ENCODE measurements at regions not wholly inside any gene's neighbourhood (a gene's known extent, or its start where the extent isn't known, plus 50 kb on each side); places are given as distances from the start of the nearest gene placed in this dataset.
"Not testable (repeated sequence)": the region's sequence is repeated elsewhere in the genome, so short reads cannot be mapped to it uniquely, and the experiment has no call there.

DNA sequence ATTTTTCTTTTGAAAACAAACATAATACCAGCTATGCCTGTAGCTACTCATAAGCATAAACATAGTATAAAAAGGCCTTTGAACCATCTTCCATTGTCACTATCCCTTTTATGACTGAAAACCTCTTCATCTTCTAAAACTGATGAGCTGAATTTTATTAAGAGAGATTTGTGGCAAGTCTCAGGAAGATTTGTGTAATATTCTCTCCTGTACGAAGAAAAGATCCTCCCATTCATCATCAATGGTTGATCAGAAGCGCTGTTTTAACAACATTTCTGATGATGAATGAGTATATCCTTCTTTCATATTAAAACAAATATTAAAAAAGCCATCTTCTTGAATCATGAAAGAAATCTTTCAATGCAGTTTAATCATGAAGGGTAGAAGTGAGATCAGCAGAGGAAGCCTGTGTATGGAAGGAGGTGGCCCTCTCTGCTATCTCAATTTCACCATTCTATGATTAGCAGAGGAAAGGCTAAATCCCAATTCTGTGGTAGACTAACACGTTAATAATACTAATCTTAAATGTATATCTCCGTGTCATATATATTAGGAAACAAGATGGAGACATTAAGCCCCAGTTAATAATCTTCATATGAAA is 430.2 kb downstream of the FRK start:
- no peak for DNase-seq (ENCODE audit: low read depth)

- DNase-seq (ENCODE audit: low read depth), result no peak
Observed at GRCh38 chr6:115629415-115629814, 431.3 kb downstream of the FRK start.

DNA sequence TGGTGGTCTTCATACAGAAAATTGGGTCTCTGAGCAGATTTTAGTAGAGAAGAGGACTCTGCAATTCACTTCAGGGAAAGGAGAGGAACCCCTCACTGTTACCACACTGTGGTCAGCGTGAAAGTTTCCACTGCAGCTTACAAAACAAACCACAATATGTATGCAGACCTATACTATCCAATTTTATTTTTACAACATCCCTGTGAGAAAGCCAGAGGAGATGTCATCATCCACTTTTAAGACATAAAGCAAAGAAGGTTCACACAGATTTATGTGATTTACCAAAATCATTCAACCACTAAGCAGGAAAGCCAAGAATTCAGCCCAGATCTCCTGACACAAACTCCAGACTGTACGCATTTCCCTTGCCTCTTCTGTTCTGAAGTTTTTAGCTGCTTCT is 442.4 kb downstream of the FRK start:
- no peak for DNase-seq (ENCODE audit: low read depth)

DNA sequence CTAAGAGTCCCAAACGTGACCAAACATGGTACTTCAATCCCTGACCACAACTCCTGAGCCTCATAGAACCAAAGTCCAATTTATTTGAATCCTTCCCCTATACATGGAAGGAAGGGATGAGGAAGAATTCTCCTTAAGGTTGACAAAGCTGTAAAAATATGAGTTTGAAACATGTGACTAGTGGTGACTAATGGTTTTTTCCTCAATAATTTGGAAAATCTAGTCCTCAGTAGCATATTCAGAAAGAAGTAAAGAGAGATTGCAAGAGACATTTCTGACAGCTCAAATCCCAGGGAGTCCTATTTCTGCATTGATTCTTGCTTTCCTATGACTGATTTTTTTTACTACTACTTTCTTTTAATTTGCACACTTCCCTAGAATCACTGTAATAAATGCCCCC is 443.7 kb downstream of the FRK start:
- no peak for DNase-seq (ENCODE audit: low read depth)

GRCh38 chr6:115613488-115613887 is 447.2 kb downstream of the FRK start:
- no peak for DNase-seq (ENCODE audit: low read depth)

- no peak for DNase-seq (ENCODE audit: low read depth)
Observed at GRCh38 chr6:115612796-115613479, 447.8 kb downstream of the FRK start.

DNA sequence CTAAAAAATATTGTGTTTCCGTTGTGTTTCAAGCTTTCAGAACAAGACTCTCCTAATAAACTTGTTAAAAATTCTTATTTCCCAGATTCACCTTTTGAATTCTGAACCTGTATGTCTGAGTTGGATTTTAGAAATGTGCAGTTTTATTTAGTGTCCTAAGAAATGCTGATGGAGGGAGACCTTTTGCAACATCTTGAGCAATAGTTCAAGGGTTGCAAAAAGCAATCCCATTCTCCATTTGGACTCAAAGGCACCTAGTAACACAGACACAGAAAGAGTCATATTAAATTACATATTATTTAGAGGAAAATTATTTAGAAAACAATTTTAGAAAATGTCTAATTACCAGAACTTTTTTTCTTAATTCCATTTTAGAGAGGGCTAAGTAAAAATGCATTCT is 448.5 kb downstream of the FRK start:
- no peak for DNase-seq (ENCODE audit: low read depth)

DNA sequence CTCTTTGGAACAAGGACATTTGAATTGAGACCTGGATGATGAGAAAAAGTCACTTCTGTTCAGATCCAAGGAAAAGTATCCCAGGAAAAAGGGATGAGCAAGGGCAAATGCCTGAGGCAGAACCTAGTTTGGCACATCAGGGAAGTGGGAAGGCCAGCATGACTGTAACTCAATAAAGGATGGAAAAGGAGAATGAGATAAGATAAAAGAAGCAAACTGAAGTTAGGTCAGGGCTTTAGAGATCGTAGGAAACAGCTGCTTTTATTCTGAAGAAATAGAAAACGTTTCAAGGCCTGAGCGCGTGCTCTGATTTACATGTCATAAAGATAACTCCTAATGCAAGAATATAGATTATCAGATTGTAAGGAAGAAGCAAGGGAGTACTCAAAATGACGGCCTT is 450.0 kb downstream of the FRK start:
- no peak for DNase-seq (ENCODE audit: low read depth)

- no peak for DNase-seq (ENCODE audit: low read depth)
Observed at GRCh38 chr6:115609111-115609510, 451.6 kb downstream of the FRK start.

DNA sequence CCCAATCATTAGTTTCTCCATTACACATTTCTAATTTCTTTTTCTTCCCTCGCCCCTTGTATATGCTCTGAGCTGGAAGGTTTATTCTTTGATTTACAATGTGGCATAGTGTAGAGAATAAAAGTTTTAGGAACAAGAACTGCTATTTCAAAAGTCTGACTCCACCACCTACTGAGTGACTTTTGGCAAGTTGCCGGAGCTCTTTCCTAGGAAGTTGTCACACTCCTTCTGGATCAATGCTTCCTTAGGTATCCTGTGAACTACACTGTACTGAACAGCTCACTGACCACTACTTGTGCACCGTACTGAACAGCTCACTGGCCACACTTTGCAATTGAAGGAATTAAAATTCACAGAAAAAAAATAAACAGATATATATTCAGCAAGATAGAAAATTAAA is 458.2 kb downstream of the FRK start:
- no peak for DNase-seq (ENCODE audit: low read depth)

GRCh38 chr6:115601509-115601908 is 459.2 kb downstream of the FRK start:
- DNase-seq (ENCODE audit: low read depth), result no peak

GRCh38 chr6:115601064-115601463 is 459.6 kb downstream of the FRK start:
- no peak for DNase-seq (ENCODE audit: low read depth)

GRCh38 chr6:115594891-115595290 is 465.8 kb downstream of the FRK start:
- no peak for DNase-seq (ENCODE audit: low read depth)

DNA sequence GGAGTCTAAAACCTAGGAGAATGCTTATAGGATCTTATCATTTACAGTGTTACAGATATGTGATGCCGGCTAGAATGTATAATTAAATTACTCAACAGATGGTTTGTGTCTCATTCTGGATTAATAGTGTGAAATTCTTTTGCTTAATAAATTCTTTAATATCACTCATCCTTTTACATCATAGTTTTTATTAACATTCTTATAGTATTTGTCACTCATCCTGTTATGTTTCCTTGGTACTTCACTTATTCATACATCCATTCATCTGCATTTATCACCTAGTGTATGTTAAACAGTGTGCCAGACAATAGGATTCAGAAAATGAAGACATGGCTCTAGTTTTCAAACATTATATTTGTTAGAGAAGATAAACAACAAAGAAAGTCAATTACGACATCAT is 468.7 kb downstream of the FRK start:
- no peak for DNase-seq (ENCODE audit: low read depth)

DNA sequence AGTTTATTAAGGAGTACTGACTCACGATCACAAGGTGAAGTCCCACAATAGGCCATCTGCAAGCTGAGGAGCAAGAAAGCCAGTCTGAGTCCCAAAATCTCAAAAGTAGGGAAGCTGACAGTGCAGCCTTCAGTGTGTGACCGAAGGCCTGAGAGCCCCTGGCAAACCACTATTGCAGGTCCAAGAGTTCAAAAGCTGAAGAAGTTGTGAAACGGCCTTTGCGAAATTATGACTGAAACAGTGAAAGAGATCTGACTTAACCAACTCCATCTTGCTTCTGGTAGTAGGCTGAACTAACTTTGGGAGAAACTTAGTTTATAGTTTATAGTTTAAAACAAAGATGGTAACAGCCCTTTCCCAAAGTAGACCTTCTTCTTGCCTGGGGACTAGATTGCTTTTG is 471.6 kb downstream of the FRK start:
- DNase-seq (ENCODE audit: low read depth), result not testable (repeated sequence)

DNA sequence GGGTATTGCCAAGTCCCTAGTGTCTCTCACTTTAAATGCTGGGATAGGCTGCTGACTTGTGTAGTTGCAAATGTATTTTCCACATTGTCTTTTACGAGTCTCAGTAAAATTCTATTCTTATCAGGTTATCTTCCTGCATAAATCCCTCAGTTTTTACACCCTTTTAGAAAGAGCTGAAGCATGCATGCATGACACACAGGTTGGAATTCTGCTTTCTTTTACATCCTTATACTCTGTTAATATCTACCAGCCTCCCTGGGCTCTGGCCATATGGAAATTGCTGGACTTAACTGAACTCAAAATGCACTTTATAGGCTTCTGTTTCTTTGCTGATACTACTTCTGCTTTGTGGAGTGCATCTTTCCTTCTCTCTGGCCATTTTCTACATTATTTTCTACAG is 477.4 kb downstream of the FRK start:
- no peak for DNase-seq (ENCODE audit: low read depth)

DNA sequence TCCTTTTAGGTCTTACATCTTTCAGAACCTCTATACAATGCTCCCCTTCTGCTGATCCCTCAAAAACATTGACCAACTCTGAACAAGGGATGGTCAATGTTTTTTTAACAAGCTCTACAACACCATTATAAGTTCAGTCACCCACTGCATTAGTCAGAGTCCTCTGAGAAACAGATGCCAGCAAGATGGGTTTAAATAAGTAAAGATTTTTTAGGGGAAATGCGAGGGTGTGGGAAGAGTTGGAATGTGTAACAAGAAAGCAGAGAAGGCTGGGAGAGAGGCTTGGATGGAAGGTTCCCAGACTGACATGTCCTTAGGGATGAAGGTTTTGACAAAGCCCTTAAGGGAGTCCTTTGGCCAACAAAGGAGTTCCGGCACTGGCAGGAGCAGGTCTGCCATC is 478.3 kb downstream of the FRK start:
- no peak for DNase-seq (ENCODE audit: low read depth)

DNA sequence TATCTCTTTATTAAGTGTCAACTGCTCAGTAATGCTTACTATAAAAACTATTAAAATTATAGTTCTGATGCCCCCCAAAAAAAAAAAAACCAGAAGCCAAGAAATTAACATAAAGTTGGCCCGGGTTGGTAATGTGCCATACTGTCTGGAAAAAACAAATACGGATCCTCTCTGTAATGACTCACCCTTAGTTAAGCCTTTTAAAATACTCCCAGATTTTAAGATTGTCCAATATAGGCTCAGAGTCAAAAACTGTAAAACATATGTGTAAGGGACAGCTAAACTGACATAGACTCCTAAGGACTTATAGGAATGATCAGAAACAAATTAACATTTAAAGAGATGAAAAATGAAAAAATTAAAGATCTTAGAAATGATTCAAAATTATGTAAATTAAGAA is 481.1 kb downstream of the FRK start:
- DNase-seq (ENCODE audit: low read depth), result not testable (repeated sequence)

- no peak for DNase-seq (ENCODE audit: low read depth)
Observed at GRCh38 chr6:115577270-115577669, 483.4 kb downstream of the FRK start.

DNA sequence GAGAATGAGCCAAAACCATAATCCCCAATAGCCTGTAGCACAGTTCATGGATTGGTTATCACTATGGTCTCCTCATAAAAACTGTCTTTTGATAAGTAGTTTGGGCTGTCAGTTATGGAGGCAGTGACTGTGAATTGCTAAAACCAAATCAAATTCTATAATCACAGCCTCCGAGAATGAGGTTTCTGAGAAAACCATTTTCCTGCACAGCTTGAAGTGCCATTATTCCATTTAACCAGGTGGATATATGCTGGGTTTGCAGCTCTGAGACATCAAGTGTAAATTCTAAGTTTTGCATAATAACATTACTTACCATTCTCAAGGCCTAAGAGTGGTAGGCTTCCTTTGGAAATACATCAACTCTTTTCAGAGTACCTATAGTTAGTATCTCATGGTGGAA is 485.4 kb downstream of the FRK start:
- no peak for DNase-seq (ENCODE audit: low read depth)

DNA sequence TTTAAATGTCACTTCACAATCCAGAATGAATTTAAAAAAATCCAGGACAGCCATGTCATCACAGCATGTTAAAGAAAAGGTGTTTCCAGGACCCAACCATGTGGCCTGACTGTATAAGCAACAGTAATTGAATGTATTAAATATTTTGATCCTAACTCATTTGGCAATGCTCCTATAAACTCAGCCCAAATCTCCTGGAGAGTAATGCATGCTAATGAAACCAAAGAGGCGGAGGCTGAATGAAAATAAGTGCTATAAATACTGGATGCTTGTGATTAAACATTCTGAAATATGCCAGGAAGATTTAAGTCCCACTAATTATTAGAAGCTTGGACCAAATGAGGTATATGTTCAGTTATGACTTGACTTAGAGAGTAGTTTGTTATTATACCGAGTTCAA is 486.8 kb downstream of the FRK start:
- DNase-seq (ENCODE audit: low read depth), result no peak

DNA sequence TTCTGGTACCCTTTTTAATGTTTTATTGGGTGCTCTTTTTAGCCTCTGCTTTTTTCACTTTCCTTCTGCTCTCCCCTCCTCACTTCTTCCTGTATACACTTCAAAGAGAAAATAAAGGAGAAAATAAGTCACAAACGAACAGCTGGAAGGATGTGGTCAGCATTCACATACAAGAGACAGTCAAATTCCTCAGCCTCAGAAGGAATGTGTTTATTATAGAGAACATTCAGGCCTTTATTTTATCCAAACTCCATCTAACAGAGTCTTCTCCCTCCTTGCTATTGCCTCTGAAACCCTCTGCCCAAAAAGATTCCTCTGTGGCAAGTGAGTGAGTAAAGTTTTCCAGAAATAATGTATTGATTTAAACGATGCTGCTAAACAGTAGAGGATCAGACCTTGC is 490.4 kb downstream of the FRK start:
- no peak for DNase-seq (ENCODE audit: low read depth)

- DNase-seq (ENCODE audit: low read depth), result no peak
Observed at GRCh38 chr6:115554060-115554459, 506.6 kb downstream of the FRK start.

- DNase-seq (ENCODE audit: low read depth), result no peak
Observed at GRCh38 chr6:115551527-115551926, 509.2 kb downstream of the FRK start.

- no peak for DNase-seq (ENCODE audit: low read depth)
Observed at GRCh38 chr6:115545672-115545986, 515.1 kb downstream of the FRK start.

Data from stimulated activated CD8-positive, alpha-beta memory T cell treated with anti-CD3 and anti-CD28 coated beads, Interleukin-12 subunit alpha, Interleukin-12 subunit beta, amount 100 ng/mL, for 1 hour (primary cell).